Activated T-helper 1 cell treated with anti-CD3 and anti-CD28 coated beads, Interleukin-12 subunit alpha, Interleukin-12 subunit beta, Interleukin-2, Interleukin-4 antibody, amounts not matched to agents 30 ng/mL and 10 ng/mL and 1 ng/mL, durations not matched to agents 14 hours and 24 hours and 36 hours (primary cell): ENCODE measurements at regions not wholly inside any gene's neighbourhood (a gene's known extent, or its start where the extent isn't known, plus 50 kb on each side); places are given as distances from the start of the nearest gene placed in this dataset.

Experiments
- DNase-seq: peaks from one replicate; pipeline ENCODE4 v3.0.0; 2021; ENCODE audit warnings: low spot score
- H3K27ac Mint-ChIP-seq: one replicate; pipeline ENCODE4 v1.8.0; 2021; ENCODE audit warnings: mild to moderate bottlenecking, mixed read lengths
- H3K27me3 Mint-ChIP-seq: one replicate; pipeline ENCODE4 v1.8.0; 2022; ENCODE audit warnings: mild to moderate bottlenecking, moderate library complexity, mixed read lengths; ENCODE audit not compliant: insufficient read depth
- H3K36me3 Mint-ChIP-seq: one replicate; pipeline ENCODE4 v1.8.0; 2021; ENCODE audit warnings: low read depth, mixed read lengths
- H3K4me1 Mint-ChIP-seq: one replicate; pipeline ENCODE4 v1.8.0; 2021; ENCODE audit warnings: low read depth, mixed read lengths
- H3K4me3 Mint-ChIP-seq: one replicate; pipeline ENCODE4 v1.8.0; 2021; ENCODE audit warnings: mild to moderate bottlenecking, moderate library complexity, mixed read lengths
- H3K9me3 Mint-ChIP-seq: one replicate; pipeline ENCODE4 v1.8.0; 2021; ENCODE audit warnings: mixed read lengths
- intact Hi-C: fragments of 100-400 bp; cut with micrococcal nuclease; formaldehyde crosslinking; loops from one replicate; pipeline ENCODE4 v1.15.1; 2024

GRCh38 chr4:125447551-125448290, 133.0 kb downstream of the FAT4 start:
- no peaks in the 10 kb centered on the region for H3K27me3 Mint-ChIP-seq
- no peaks in the 10 kb centered on the region for H3K9me3 Mint-ChIP-seq
- H3K4me1 Mint-ChIP-seq, result no peaks in the 10 kb centered on the region
- DNase-seq, result no peak
- H3K27ac Mint-ChIP-seq, result no peak overlapping the region
- H3K36me3 Mint-ChIP-seq, result no peaks in the 10 kb centered on the region
- intact Hi-C loops, result no loop called here
- no peak overlapping the region for H3K4me3 Mint-ChIP-seq

- H3K4me1 Mint-ChIP-seq, result no peaks in the 10 kb centered on the region
- intact Hi-C loops, result no loop called here
- no peak overlapping the region for H3K27ac Mint-ChIP-seq
- no peaks in the 10 kb centered on the region for H3K27me3 Mint-ChIP-seq
- DNase-seq, result no peak
- no peaks in the 10 kb centered on the region for H3K36me3 Mint-ChIP-seq
- H3K4me3 Mint-ChIP-seq, result no peak overlapping the region
- H3K9me3 Mint-ChIP-seq, result no peaks in the 10 kb centered on the region
Measured at GRCh38 chr4:125456075-125456474, 141.3 kb downstream of the FAT4 start.

- Mint-ChIP-seq H3K36me3 (no peaks in the 10 kb centered on the region), H3K27me3 (no peaks in the 10 kb centered on the region), H3K4me3 (no peak overlapping the region), H3K27ac (no peak overlapping the region), H3K4me1 (no peaks in the 10 kb centered on the region), H3K9me3 (no peaks in the 10 kb centered on the region)
- no peak for DNase-seq
- intact Hi-C loops, result no loop called here
Measured at GRCh38 chr4:125459531-125459930, 144.8 kb downstream of the FAT4 start.

GRCh38 chr4:125461676-125462363, 147.1 kb downstream of the FAT4 start:
- H3K4me1 Mint-ChIP-seq, result no peaks in the 10 kb centered on the region
- intact Hi-C loops, result no loop called here
- no peak for DNase-seq
- H3K9me3 Mint-ChIP-seq, result no peaks in the 10 kb centered on the region
- no peak overlapping the region for H3K27ac Mint-ChIP-seq
- no peaks in the 10 kb centered on the region for H3K36me3 Mint-ChIP-seq
- no peaks in the 10 kb centered on the region for H3K27me3 Mint-ChIP-seq
- no peak overlapping the region for H3K4me3 Mint-ChIP-seq

- Mint-ChIP-seq H3K27me3 (no peaks in the 10 kb centered on the region), H3K4me1 (no peaks in the 10 kb centered on the region), H3K36me3 (no peaks in the 10 kb centered on the region)
Measured at GRCh38 chr4:125464146-125464545, 149.4 kb downstream of the FAT4 start.

GRCh38 chr4:125481334-125482045, 166.7 kb downstream of the FAT4 start:
- Mint-ChIP-seq H3K4me1 (no peaks in the 10 kb centered on the region), H3K36me3 (no peaks in the 10 kb centered on the region), H3K27me3 (no peaks in the 10 kb centered on the region), H3K9me3 (no peaks in the 10 kb centered on the region), H3K4me3 (no peak overlapping the region), H3K27ac (no peak overlapping the region)
- intact Hi-C loops, result no loop called here
- no peak for DNase-seq

More at GRCh38 chr4:125464146-125464545, 149.4 kb downstream of the FAT4 start:
- no peak for DNase-seq
- no peak overlapping the region for H3K4me3 Mint-ChIP-seq
- H3K9me3 Mint-ChIP-seq, result no peaks in the 10 kb centered on the region
- no peak overlapping the region for H3K27ac Mint-ChIP-seq
- intact Hi-C loops, result no loop called here

GRCh38 chr4:125482822-125483221, 168.1 kb downstream of the FAT4 start:
- Mint-ChIP-seq H3K27me3 (no peaks in the 10 kb centered on the region), H3K9me3 (no peaks in the 10 kb centered on the region), H3K4me3 (no peak overlapping the region), H3K27ac (no peak overlapping the region), H3K36me3 (no peaks in the 10 kb centered on the region), H3K4me1 (no peaks in the 10 kb centered on the region)
- no peak for DNase-seq
- intact Hi-C loops, result no loop called here

GRCh38 chr4:125483278-125483677, 168.5 kb downstream of the FAT4 start:
- no peaks in the 10 kb centered on the region for H3K36me3 Mint-ChIP-seq
- H3K4me3 Mint-ChIP-seq, result no peak overlapping the region
- no peaks in the 10 kb centered on the region for H3K27me3 Mint-ChIP-seq
- intact Hi-C loops, result no loop called here
- H3K27ac Mint-ChIP-seq, result no peak overlapping the region
- H3K4me1 Mint-ChIP-seq, result no peaks in the 10 kb centered on the region
- no peak for DNase-seq
- no peaks in the 10 kb centered on the region for H3K9me3 Mint-ChIP-seq

- intact Hi-C loops, result no loop called here
- no peaks in the 10 kb centered on the region for H3K27me3 Mint-ChIP-seq
- DNase-seq, result no peak
- no peaks in the 10 kb centered on the region for H3K9me3 Mint-ChIP-seq
- H3K4me3 Mint-ChIP-seq, result no peak overlapping the region
- no peaks in the 10 kb centered on the region for H3K36me3 Mint-ChIP-seq
- H3K4me1 Mint-ChIP-seq, result no peaks in the 10 kb centered on the region
- no peak overlapping the region for H3K27ac Mint-ChIP-seq
Measured at GRCh38 chr4:125484912-125485311, 170.2 kb downstream of the FAT4 start.

GRCh38 chr4:125486351-125486750, 171.6 kb downstream of the FAT4 start:
- H3K4me3 Mint-ChIP-seq, result no peak overlapping the region
- no peak for DNase-seq

GRCh38 chr4:125489952-125490690, 175.4 kb downstream of the FAT4 start:
- DNase-seq, result no peak
- intact Hi-C loops, result no loop called here
- H3K27ac Mint-ChIP-seq, result no peak overlapping the region
- H3K4me1 Mint-ChIP-seq, result no peaks in the 10 kb centered on the region
- no peaks in the 10 kb centered on the region for H3K27me3 Mint-ChIP-seq
- no peaks in the 10 kb centered on the region for H3K9me3 Mint-ChIP-seq
- no peaks in the 10 kb centered on the region for H3K36me3 Mint-ChIP-seq
- no peak overlapping the region for H3K4me3 Mint-ChIP-seq

More at GRCh38 chr4:125486351-125486750, 171.6 kb downstream of the FAT4 start:
- H3K4me1 Mint-ChIP-seq, result no peaks in the 10 kb centered on the region
- intact Hi-C loops, result no loop called here
- no peak overlapping the region for H3K27ac Mint-ChIP-seq
- H3K36me3 Mint-ChIP-seq, result no peaks in the 10 kb centered on the region
- H3K27me3 Mint-ChIP-seq, result no peaks in the 10 kb centered on the region
- no peaks in the 10 kb centered on the region for H3K9me3 Mint-ChIP-seq

GRCh38 chr4:125492957-125493356, 178.2 kb downstream of the FAT4 start:
- Mint-ChIP-seq H3K27me3 (no peaks in the 10 kb centered on the region), H3K4me1 (no peaks in the 10 kb centered on the region), H3K27ac (no peak overlapping the region), H3K9me3 (no peaks in the 10 kb centered on the region), H3K4me3 (no peak overlapping the region), H3K36me3 (no peaks in the 10 kb centered on the region)
- no peak for DNase-seq
- intact Hi-C loops, result no loop called here

- H3K36me3 Mint-ChIP-seq, result no peaks in the 10 kb centered on the region
- H3K27ac Mint-ChIP-seq, result no peak overlapping the region
- no peaks in the 10 kb centered on the region for H3K9me3 Mint-ChIP-seq
- H3K4me3 Mint-ChIP-seq, result no peak overlapping the region
- no peaks in the 10 kb centered on the region for H3K4me1 Mint-ChIP-seq
- H3K27me3 Mint-ChIP-seq, result no peaks in the 10 kb centered on the region
- no peak for DNase-seq
- intact Hi-C loops, result no loop called here
Measured at GRCh38 chr4:125497861-125498260, 183.1 kb downstream of the FAT4 start.
